Nephron (organoid): ENCODE measurements at regions not wholly inside any gene's neighbourhood (a gene's known extent, or its start where the extent isn't known, plus 50 kb on each side); places are given as distances from the start of the nearest gene placed in this dataset.

Experiments
- H3K27ac Mint-ChIP-seq, 3 experiments: 2 replicates each; pipeline ENCODE4 v1.8.0; 2020; ENCODE audit warnings: mixed read lengths in 3 of 3, mild to moderate bottlenecking in 2 of 3, moderate library complexity in 1 of 3
- H3K27me3 Mint-ChIP-seq: 2 replicates; pipeline ENCODE4 v1.8.0; 2021; ENCODE audit warnings: low read depth, mild to moderate bottlenecking, moderate library complexity, mixed read lengths
- H3K36me3 Mint-ChIP-seq: 2 replicates; pipeline ENCODE4 v1.8.0; 2020; ENCODE audit warnings: low read depth, mixed read lengths
- H3K4me1 Mint-ChIP-seq: 2 replicates; pipeline ENCODE4 v1.8.0; 2020; ENCODE audit warnings: mixed read lengths
- H3K4me3 Mint-ChIP-seq, 3 experiments: 2 replicates each; pipeline ENCODE4 v1.8.0; 2020; ENCODE audit warnings: mild to moderate bottlenecking in 3 of 3, mixed read lengths in 3 of 3, moderate library complexity in 2 of 3
- H3K9me3 Mint-ChIP-seq: 2 replicates; pipeline ENCODE4 v1.8.0; 2020; ENCODE audit warnings: mixed read lengths
- TF ChIP-seq, protein P1 (sequence below), 3 experiments: fragments of 200-600 bp; sonication (generic); IDR thresholded peaks; one replicate each; pipeline ENCODE4 v1.5.0; 2021; ENCODE audit warnings: antibody characterized with exemption in 3 of 3; ENCODE audit not compliant: unreplicated experiment in 3 of 3

DNA sequence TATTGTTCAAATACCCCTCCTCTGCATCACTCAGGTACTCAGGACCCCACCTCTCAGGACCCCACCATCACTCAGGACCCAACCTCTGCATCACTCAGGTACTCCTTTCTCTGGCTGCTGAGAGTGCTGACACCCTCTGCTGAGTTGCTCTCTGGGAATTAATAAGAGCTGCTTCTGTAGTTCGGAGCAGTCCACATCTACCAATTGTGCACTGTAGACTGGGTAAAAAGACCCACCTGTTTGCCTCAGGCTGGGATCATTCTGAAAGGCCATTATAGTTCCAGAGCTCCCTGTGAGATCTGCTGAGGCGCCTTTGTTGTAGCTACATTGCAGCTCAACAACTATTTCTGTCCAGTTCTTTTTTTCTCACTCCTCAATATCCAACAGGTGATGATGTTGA, 276.3 kb upstream of the MYOCD start:
- Mint-ChIP-seq H3K36me3 (no peaks in the 10 kb centered on the region), H3K4me3 (no peak overlapping the region), H3K4me1 (peaks cover 5% of the 10 kb centered on the region), H3K27ac (no peak overlapping the region), H3K27me3 (no peaks in the 10 kb centered on the region), H3K9me3 (no peaks in the 10 kb centered on the region)
- TF ChIP-seq, protein P1, sequence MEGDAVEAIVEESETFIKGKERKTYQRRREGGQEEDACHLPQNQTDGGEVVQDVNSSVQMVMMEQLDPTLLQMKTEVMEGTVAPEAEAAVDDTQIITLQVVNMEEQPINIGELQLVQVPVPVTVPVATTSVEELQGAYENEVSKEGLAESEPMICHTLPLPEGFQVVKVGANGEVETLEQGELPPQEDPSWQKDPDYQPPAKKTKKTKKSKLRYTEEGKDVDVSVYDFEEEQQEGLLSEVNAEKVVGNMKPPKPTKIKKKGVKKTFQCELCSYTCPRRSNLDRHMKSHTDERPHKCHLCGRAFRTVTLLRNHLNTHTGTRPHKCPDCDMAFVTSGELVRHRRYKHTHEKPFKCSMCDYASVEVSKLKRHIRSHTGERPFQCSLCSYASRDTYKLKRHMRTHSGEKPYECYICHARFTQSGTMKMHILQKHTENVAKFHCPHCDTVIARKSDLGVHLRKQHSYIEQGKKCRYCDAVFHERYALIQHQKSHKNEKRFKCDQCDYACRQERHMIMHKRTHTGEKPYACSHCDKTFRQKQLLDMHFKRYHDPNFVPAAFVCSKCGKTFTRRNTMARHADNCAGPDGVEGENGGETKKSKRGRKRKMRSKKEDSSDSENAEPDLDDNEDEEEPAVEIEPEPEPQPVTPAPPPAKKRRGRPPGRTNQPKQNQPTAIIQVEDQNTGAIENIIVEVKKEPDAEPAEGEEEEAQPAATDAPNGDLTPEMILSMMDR (IDR thresholded peaks at IDR 0.05; ENCODE audit: unreplicated experiment in 3 of 3) = no peak

DNA sequence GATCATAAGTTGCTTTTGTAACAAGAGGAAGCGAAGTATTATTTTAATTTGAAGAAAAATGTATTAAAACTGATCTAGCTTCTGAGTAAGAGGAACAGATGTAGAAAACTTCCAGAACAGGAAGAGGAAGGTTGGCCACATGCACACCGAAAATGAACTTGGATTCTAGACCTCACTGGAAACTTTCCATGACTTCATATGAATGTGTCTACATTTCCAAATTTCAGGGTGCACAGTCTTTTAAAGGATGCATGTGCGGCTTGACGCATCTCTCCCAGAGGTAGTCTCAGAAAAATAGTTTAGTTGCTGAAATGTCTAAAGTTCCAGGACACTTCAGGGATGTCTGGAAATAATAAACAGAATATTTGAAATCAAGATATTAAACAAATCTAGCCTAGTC, 275.1 kb upstream of the MYOCD start:
- H3K4me3 Mint-ChIP-seq = no peak overlapping the region
- H3K27ac Mint-ChIP-seq = no peak overlapping the region
- TF ChIP-seq, protein P1 (IDR thresholded peaks at IDR 0.05; ENCODE audit: unreplicated experiment in 3 of 3) = no peak
- H3K9me3 Mint-ChIP-seq = no peaks in the 10 kb centered on the region
- H3K4me1 Mint-ChIP-seq = peaks cover 9% of the 10 kb centered on the region
- no peaks in the 10 kb centered on the region for H3K36me3 Mint-ChIP-seq
- H3K27me3 Mint-ChIP-seq = no peaks in the 10 kb centered on the region

DNA sequence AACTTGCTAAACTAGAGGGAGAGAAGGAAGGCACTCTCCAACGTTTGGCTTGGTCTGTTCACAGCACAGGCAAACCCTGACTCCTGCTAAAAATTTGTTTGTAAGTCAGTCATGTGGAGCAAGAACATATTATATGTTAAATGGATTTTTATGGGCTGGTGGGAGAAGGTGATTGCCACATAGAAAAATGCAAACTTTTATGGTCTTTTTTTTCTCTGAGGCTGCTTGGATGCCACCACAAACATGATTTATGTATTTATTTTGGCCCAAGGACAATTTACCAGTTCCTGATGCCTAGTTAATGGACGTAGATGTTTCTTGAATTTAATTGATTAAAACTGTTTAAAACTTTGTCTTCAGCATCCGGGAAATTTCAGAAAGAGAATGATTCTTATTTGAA, 274.2 kb upstream of the MYOCD start:
- Mint-ChIP-seq H3K4me1 (peaks cover 9% of the 10 kb centered on the region), H3K27ac (peak overlapping the region in 1 of 3 experiments; percentile 6), H3K36me3 (no peaks in the 10 kb centered on the region), H3K27me3 (no peaks in the 10 kb centered on the region), H3K9me3 (no peaks in the 10 kb centered on the region), H3K4me3 (no peak overlapping the region)
- TF ChIP-seq, protein P1 (IDR thresholded peaks at IDR 0.05; ENCODE audit: unreplicated experiment in 3 of 3) = no peak

DNA sequence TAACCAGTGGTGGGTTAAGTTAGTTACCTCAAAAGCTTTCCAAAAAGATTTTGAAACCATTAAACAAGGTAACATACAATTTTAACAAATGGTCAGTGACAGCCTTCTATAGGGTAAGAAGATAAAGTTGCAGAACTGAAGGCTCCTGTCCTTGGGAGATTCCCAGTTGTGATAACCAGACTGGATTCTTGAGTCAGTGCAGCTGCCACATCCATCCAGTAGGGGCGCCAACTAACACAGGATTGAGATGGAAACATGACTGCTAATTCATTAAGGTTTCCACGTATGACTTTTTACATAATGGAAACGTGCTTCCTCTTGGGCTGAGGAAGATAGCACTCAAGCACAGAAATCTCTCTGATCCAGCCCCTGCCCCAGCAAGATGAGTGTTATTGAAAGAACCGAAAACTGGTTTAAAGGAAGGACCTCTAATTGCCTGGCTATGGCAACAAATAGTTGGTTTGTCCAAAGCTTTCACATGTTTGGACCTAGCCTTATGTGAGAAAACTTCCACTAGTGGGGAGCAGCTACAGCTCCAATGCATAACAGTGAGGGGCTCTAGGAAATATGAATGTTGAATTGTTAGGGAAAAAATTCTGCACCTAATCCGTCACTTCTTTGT, 269.8 kb upstream of the MYOCD start:
- Mint-ChIP-seq H3K4me1 (peaks cover 22% of the 10 kb centered on the region), H3K9me3 (no peaks in the 10 kb centered on the region), H3K4me3 (no peak overlapping the region), H3K27ac (no peak overlapping the region), H3K27me3 (no peaks in the 10 kb centered on the region), H3K36me3 (no peaks in the 10 kb centered on the region)
- TF ChIP-seq, protein P1 (IDR thresholded peaks at IDR 0.05; ENCODE audit: unreplicated experiment in 3 of 3) = peak in 2 of 3 experiments; percentile 38 to 52

DNA sequence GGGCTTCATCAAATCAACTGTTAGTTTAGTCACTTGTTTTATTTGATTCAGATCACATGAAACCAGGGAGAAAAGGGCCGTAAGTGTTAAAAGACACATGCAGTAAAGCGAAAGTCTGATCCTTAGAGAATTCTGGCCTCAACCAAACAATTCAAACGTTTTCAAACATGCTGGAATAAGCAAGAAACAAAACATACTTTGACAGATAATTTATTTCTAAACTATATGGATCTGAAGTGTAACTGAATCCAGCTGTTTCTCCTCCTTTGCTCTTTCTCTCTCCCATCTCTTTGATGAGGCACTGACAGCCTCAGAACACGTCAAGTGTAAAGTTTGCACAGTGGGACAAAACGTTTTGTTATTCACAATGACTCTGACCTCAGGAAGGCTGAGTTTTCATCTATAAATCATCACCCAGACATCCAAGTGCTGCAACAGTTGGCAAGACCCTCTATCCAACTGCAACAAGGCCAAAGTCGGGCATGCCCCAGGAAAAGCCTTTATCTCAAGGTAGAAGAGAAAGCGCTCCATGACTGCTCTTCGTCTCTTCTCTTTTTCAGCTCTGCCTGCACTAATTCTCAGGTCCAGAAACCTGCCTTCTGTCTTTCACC, 267.1 kb upstream of the MYOCD start:
- Mint-ChIP-seq H3K4me3 (no peak overlapping the region), H3K4me1 (peaks cover 22% of the 10 kb centered on the region), H3K9me3 (no peaks in the 10 kb centered on the region), H3K36me3 (no peaks in the 10 kb centered on the region), H3K27me3 (no peaks in the 10 kb centered on the region), H3K27ac (peak overlapping the region in 1 of 3 experiments; percentile 30)
- TF ChIP-seq, protein P1 (IDR thresholded peaks at IDR 0.05; ENCODE audit: unreplicated experiment in 3 of 3) = no peak
